Thyroid gland (tissue), 4 donors: ENCODE measurements at regions not wholly inside any gene's neighbourhood (a gene's known extent, or its start where the extent isn't known, plus 50 kb on each side); places are given as distances from the start of the nearest gene placed in this dataset.
"Not testable (repeated sequence)": the region's sequence is repeated elsewhere in the genome, so short reads cannot be mapped to it uniquely, and the experiment has no call there.

Source experiments
- CTCF ChIP-seq, 6 experiments: fragments of 200-600 bp in 3 of 6; fragments of 450-650 bp in 3 of 6; sonication (generic) in 3 of 6; IDR thresholded peaks; one replicate each; pipeline ENCODE4 v1.5.1; 2016 to 2019; ENCODE audit warnings: antibody characterized with exemption in 6 of 6, mild to moderate bottlenecking in 2 of 6, inconsistent platforms in 1 of 6, moderate library complexity in 1 of 6
- POLR2A ChIP-seq, 2 donors: fragments of 450-650 bp; IDR thresholded peaks; one replicate each; pipeline ENCODE4 v1.6.1; 2017; ENCODE audit warnings: antibody characterized with exemption in 2 of 2, mild to moderate bottlenecking in 2 of 2, moderate library complexity in 1 of 2

- not testable (repeated sequence) for TF ChIP-seq CTCF, POLR2A (IDR thresholded peaks at IDR 0.05)
Observed at GRCh38 chr22:22338778-22339177, 94.2 kb downstream of the VPREB1 start.
